GM12864 (cell line): ENCODE measurements at regions not wholly inside any gene's neighbourhood (a gene's known extent, or its start where the extent isn't known, plus 50 kb on each side); places are given as distances from the start of the nearest gene placed in this dataset.

Experiments used
- DNase-seq: peaks from one replicate; pipeline ENCODE4 v3.0.0-alpha.2; 2011; ENCODE audit warnings: low read depth
- H3K4me3 ChIP-seq: 2 replicates; pipeline ENCODE4 v1.5.1; 2011; ENCODE audit warnings: mild to moderate bottlenecking, low read depth, low read length, control low read depth
- CTCF ChIP-seq: IDR thresholded peaks from 2 replicates; pipeline ENCODE4 v1.5.1; 2011; ENCODE audit warnings: low read depth, mild to moderate bottlenecking, moderate library complexity, low read length, control low read depth, inconsistent platforms; ENCODE audit errors: missing control alignments

GRCh38 chr14:51547260-51547659 lies 104.5 kb upstream of the FRMD6 start:
- DNase-seq: no peak
- TF ChIP-seq CTCF: no peak
- no peak overlapping the region for H3K4me3 ChIP-seq

DNA sequence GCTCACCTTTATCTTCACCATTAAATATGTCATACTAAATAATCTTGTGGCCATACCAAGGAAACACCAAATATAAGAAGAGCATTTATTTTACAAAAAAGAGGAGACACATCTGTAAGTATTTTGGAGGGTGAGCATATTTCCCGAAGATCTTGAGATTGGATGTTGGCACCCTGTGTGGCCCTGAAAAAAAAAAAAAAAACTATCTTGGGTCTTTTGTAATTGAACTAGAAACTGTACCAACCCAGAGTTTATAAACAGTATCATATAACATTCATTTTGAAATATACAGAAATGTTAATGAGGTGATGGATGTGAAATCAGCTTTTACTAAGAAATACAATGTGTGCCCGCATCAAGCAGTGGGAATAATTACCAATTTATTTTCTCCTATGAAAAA lies 104.0 kb upstream of the FRMD6 start:
- TF ChIP-seq CTCF: no peak
- H3K4me3 ChIP-seq: no peak overlapping the region
- no peak for DNase-seq

GRCh38 chr14:51548187-51548586 lies 103.5 kb upstream of the FRMD6 start:
- no peak overlapping the region for H3K4me3 ChIP-seq
- no peak for TF ChIP-seq CTCF
- DNase-seq: no peak

GRCh38 chr14:51550636-51551035 lies 101.1 kb upstream of the FRMD6 start:
- H3K4me3 ChIP-seq: no peak overlapping the region
- DNase-seq: no peak
- no peak for TF ChIP-seq CTCF

DNA sequence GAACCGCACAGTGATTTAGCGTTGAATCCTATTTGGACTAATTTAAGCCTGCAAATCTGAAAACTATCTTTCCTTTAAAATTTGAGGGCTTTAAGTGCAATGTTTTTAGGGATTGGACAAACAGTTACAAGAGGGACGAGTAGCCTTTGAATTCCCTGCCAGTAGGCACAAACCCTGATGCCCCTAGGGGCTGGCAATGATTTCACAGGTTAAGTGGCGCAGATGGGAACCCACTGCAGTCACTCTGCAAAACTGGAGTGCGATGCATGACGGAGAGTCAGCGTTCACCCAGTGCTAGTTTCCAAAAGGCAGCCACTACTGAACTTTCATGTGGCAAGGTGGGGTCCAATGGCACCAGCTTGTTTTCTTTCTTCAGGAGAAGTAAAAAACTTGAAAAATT lies 99.4 kb upstream of the FRMD6 start:
- DNase-seq: no peak
- peak; percentile 30 for TF ChIP-seq CTCF
- H3K4me3 ChIP-seq: no peak overlapping the region

- no peak for TF ChIP-seq CTCF
- no peak for DNase-seq
- H3K4me3 ChIP-seq: no peak overlapping the region
Observed at GRCh38 chr14:51552768-51553404, 98.8 kb upstream of the FRMD6 start.

DNA sequence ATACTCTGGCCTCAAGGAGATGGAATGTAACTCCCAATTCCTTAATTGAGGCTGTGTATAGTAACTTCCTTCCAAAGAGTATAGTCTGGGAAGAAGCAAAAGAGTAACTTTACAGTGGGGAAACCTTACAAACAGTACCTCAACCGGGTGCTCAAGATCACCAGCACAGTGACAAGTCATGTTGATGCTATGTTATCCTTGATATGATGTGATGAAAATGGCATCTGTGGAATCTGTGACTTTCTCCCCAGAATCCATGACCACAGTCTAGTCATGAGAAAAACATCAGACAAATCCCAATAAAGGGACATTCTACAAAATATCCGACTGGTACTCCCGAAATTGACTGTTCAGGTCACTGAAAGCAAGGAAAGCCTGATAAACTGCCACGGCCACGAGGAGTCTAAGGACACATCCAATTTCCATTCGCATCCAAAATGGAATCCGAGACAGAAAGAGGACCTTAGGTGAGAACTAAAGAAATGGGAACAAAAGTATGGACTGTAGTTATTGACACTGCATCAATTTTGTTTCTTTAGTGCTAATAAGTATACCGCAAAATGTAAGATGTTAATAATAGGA lies 97.3 kb upstream of the FRMD6 start:
- no peak for TF ChIP-seq CTCF
- no peak for DNase-seq
- H3K4me3 ChIP-seq: no peak overlapping the region
